Fibroblast of lung (primary cell): ENCODE measurements at regions not wholly inside any gene's neighbourhood (a gene's known extent, or its start where the extent isn't known, plus 50 kb on each side); places are given as distances from the start of the nearest gene placed in this dataset.

Experiments
- DNase-seq, 2 donors: peaks; one replicate each; pipeline versions ENCODE4 v3.0.0 to v3.0.0-alpha.2; 2010; ENCODE audit warnings: low read depth in 2 of 2
- H2AFZ ChIP-seq: 2 replicates; pipeline ENCODE4 v1.5.1; 2012; ENCODE audit warnings: low read length, control low read depth, inconsistent platforms
- H3K27ac ChIP-seq: 2 replicates; pipeline ENCODE4 v1.5.1; 2011; ENCODE audit warnings: low read length, control low read depth; ENCODE audit not compliant: insufficient read depth
- H3K27me3 ChIP-seq: 2 replicates; pipeline ENCODE4 v1.5.1; 2011; ENCODE audit warnings: mild to moderate bottlenecking, low read length; ENCODE audit not compliant: control insufficient read depth, insufficient read depth
- H3K36me3 ChIP-seq: 2 replicates; pipeline ENCODE4 v1.5.1; 2011; ENCODE audit warnings: low read length; ENCODE audit not compliant: control insufficient read depth, insufficient read depth
- H3K4me1 ChIP-seq: 2 replicates; pipeline ENCODE4 v1.5.1; 2011; ENCODE audit warnings: low read length; ENCODE audit not compliant: control insufficient read depth, insufficient read depth; ENCODE audit errors: extremely low read depth
- H3K4me2 ChIP-seq: 2 replicates; pipeline ENCODE4 v1.5.1; 2011; ENCODE audit warnings: low read length, control low read depth; ENCODE audit not compliant: insufficient read depth; ENCODE audit errors: extremely low read depth
- H3K4me3 ChIP-seq, 4 experiments: fragments of 200-600 bp in 1 of 4; sonication (generic) in 1 of 4; replicated peaks in 1 of 4; 2 replicates each; pipeline ENCODE4 v1.5.1; 2011 to 2016; ENCODE audit warnings: low read length in 4 of 4, low read depth in 3 of 4, mild to moderate bottlenecking in 3 of 4, control low read depth in 2 of 4, inconsistent platforms in 1 of 4, mixed read lengths in 1 of 4; ENCODE audit not compliant: insufficient read depth in 1 of 4; ENCODE audit errors: control extremely low read depth in 1 of 4
- H3K79me2 ChIP-seq: 2 replicates; pipeline ENCODE4 v1.5.1; 2012; ENCODE audit warnings: mild to moderate bottlenecking, low read length, inconsistent platforms; ENCODE audit not compliant: control insufficient read depth, insufficient read depth
- H3K9ac ChIP-seq: 2 replicates; pipeline ENCODE4 v1.5.1; 2011; ENCODE audit warnings: mild to moderate bottlenecking, low read length, control low read depth; ENCODE audit not compliant: insufficient read depth
- H3K9me3 ChIP-seq: 2 replicates; pipeline ENCODE4 v1.5.1; 2012; ENCODE audit warnings: low read depth, low read length; ENCODE audit not compliant: control insufficient read depth, insufficient read depth
- H4K20me1 ChIP-seq: 2 replicates; pipeline ENCODE4 v1.5.1; 2011; ENCODE audit warnings: low read length; ENCODE audit not compliant: control insufficient read depth, insufficient read depth; ENCODE audit errors: extremely low read depth
- CTCF ChIP-seq, 2 donors: IDR thresholded peaks in 1 of 2; conservative IDR thresholded peaks in 1 of 2; 1 replicate in 1 of 2; 2 replicates in 1 of 2; pipeline ENCODE4 v1.5.1; 2011 to 2012; ENCODE audit warnings: low read length in 2 of 2, control low read depth in 1 of 2, inconsistent platforms in 1 of 2, low read depth in 1 of 2, mild to moderate bottlenecking in 1 of 2
- EZH2 ChIP-seq: IDR thresholded peaks from 2 replicates; pipeline ENCODE4 v1.5.1; 2012; ENCODE audit warnings: low read length, control low read depth, mild to moderate bottlenecking; ENCODE audit errors: missing control alignments

- Histone ChIP-seq H4K20me1 (no peaks in the 10 kb centered on the region), H3K4me2 (no peak overlapping the region), H3K36me3 (no peaks in the 10 kb centered on the region), H2AFZ (no peak overlapping the region), H3K27ac (no peak overlapping the region), H3K4me3 (no peak overlapping the region), H3K27me3 (no peaks in the 10 kb centered on the region), H3K9me3 (no peaks in the 10 kb centered on the region), H3K4me1 (no peaks in the 10 kb centered on the region), H3K79me2 (no peaks in the 10 kb centered on the region), H3K9ac (no peak overlapping the region)
- DNase-seq: no peak
- TF ChIP-seq CTCF (conservative IDR thresholded peaks at IDR 0.05 in 1 of 2, IDR thresholded peaks at IDR 0.05 in 1 of 2; ENCODE audit: low read depth in 1 of 2, low read length in 2 of 2): no peak
- no peak for TF ChIP-seq EZH2
These were observed 1054.1 kb upstream of the GBE1 start for GRCh38 chr3:82815417-82816058.

GRCh38 chr3:82814660-82815059, 1053.2 kb upstream of the GBE1 start:
- Histone ChIP-seq H3K36me3 (no peaks in the 10 kb centered on the region), H2AFZ (no peak overlapping the region), H3K9me3 (no peaks in the 10 kb centered on the region), H3K4me2 (no peak overlapping the region), H3K4me1 (no peaks in the 10 kb centered on the region), H3K79me2 (no peaks in the 10 kb centered on the region), H4K20me1 (no peaks in the 10 kb centered on the region), H3K9ac (no peak overlapping the region), H3K27ac (no peak overlapping the region), H3K4me3 (no peak overlapping the region), H3K27me3 (no peaks in the 10 kb centered on the region)
- no peak for TF ChIP-seq CTCF (conservative IDR thresholded peaks at IDR 0.05 in 1 of 2, IDR thresholded peaks at IDR 0.05 in 1 of 2; ENCODE audit: low read depth in 1 of 2, low read length in 2 of 2)
- no peak for TF ChIP-seq EZH2
- no peak for DNase-seq

GRCh38 chr3:82807781-82808180, 1046.3 kb upstream of the GBE1 start:
- Histone ChIP-seq H3K4me1 (no peaks in the 10 kb centered on the region), H3K4me2 (no peak overlapping the region), H2AFZ (no peak overlapping the region), H3K4me3 (no peak overlapping the region), H3K27me3 (no peaks in the 10 kb centered on the region), H3K79me2 (no peaks in the 10 kb centered on the region), H3K9ac (no peak overlapping the region), H3K36me3 (no peaks in the 10 kb centered on the region), H4K20me1 (no peaks in the 10 kb centered on the region), H3K9me3 (no peaks in the 10 kb centered on the region), H3K27ac (no peak overlapping the region)
- TF ChIP-seq CTCF (conservative IDR thresholded peaks at IDR 0.05 in 1 of 2, IDR thresholded peaks at IDR 0.05 in 1 of 2; ENCODE audit: low read depth in 1 of 2, low read length in 2 of 2): no peak
- no peak for TF ChIP-seq EZH2
- DNase-seq: no peak
